ENCODE measurements at regions not wholly inside any gene's neighbourhood (a gene's known extent, or its start where the extent isn't known, plus 50 kb on each side); places are given as distances from the start of the nearest gene placed in this dataset.

DNA sequence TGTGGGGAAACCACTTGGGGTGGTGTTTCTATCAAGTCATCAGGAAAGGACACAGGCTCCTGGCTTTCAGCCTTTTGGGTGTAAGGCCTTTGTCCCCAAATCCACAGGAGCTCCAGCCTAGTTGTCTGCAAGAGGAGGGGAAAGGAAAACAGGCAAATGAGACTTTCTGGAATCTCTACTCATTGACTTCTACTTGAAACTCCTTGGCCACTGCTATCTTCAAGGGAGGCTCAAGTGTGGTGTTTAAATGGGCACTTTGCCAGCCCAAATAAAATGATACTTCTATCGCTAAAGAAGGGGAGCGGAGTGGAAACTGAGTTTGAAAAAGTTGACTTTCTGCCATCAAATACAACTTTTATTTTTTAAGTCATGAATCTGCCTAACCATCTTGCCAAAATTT is 445.9 kb upstream of the RGS6 start:
- Mint-ChIP-seq H3K27ac (no peak overlapping the region), H3K9me3 (no peaks in the 10 kb centered on the region), H3K36me3 (ENCODE audit: low read depth) (peaks cover 32% of the 10 kb centered on the region), H3K27me3 (ENCODE audit: insufficient read depth) (no peaks in the 10 kb centered on the region), H3K4me1 (ENCODE audit: low read depth) (peaks cover 26% of the 10 kb centered on the region), H3K4me3 (no peak overlapping the region)
- no peak for DNase-seq (ENCODE audit: low spot score)
- intact Hi-C loops (cut with micrococcal nuclease): no loop called here

GRCh38 chr14:71487449-71487848 is 444.8 kb upstream of the RGS6 start:
- no peaks in the 10 kb centered on the region for H3K9me3 Mint-ChIP-seq
- H3K27ac Mint-ChIP-seq: peak overlapping the region; percentile 1
- H3K4me1 Mint-ChIP-seq (ENCODE audit: low read depth): peaks cover 32% of the 10 kb centered on the region
- intact Hi-C loops (cut with micrococcal nuclease): no loop called here
- DNase-seq (ENCODE audit: low spot score): no peak
- no peaks in the 10 kb centered on the region for H3K27me3 Mint-ChIP-seq (ENCODE audit: insufficient read depth)
- no peak overlapping the region for H3K4me3 Mint-ChIP-seq
- peaks cover 28% of the 10 kb centered on the region for H3K36me3 Mint-ChIP-seq (ENCODE audit: low read depth)

- no peak for DNase-seq (ENCODE audit: low spot score)
- H3K4me1 Mint-ChIP-seq (ENCODE audit: low read depth): peaks cover 32% of the 10 kb centered on the region
- H3K4me3 Mint-ChIP-seq: no peak overlapping the region
- intact Hi-C loops (cut with micrococcal nuclease): no loop called here
- H3K9me3 Mint-ChIP-seq: no peaks in the 10 kb centered on the region
- H3K27ac Mint-ChIP-seq: no peak overlapping the region
- H3K27me3 Mint-ChIP-seq (ENCODE audit: insufficient read depth): no peaks in the 10 kb centered on the region
- H3K36me3 Mint-ChIP-seq (ENCODE audit: low read depth): peaks cover 24% of the 10 kb centered on the region
These were observed 444.3 kb upstream of the RGS6 start for GRCh38 chr14:71487941-71488340.

DNA sequence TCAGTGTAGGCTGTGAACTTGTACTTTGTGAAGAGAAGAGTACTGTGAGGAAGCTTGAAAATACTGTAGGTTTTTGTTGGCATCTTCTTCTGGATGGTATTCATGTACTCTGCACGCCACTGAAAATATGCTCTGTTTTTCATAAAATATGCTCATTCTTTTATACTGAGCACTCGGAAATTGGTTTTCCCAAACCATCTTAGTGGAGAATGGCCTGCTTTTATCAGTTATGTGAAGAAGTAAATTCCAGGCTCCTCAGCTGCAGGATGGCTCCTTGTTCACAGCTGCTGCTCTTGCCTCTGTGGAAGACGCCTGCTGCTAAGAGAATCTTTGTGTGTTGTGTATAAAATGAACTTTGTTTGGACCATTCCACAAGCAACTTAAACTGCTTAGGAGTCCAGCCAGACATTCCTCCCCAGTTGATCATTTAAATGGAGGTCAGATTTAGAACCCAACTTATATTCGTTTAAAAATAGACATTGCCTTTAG is 443.5 kb upstream of the RGS6 start:
- DNase-seq (ENCODE audit: low spot score): no peak
- no peak overlapping the region for H3K27ac Mint-ChIP-seq
- no peaks in the 10 kb centered on the region for H3K27me3 Mint-ChIP-seq (ENCODE audit: insufficient read depth)
- H3K4me3 Mint-ChIP-seq: no peak overlapping the region
- intact Hi-C loops (cut with micrococcal nuclease): no loop called here
- H3K4me1 Mint-ChIP-seq (ENCODE audit: low read depth): peaks cover 25% of the 10 kb centered on the region
- no peaks in the 10 kb centered on the region for H3K9me3 Mint-ChIP-seq
- peaks cover 19% of the 10 kb centered on the region for H3K36me3 Mint-ChIP-seq (ENCODE audit: low read depth)

- peaks cover 19% of the 10 kb centered on the region for H3K4me1 Mint-ChIP-seq (ENCODE audit: low read depth)
- H3K36me3 Mint-ChIP-seq (ENCODE audit: low read depth): peaks cover 11% of the 10 kb centered on the region
- no peaks in the 10 kb centered on the region for H3K27me3 Mint-ChIP-seq (ENCODE audit: insufficient read depth)
- DNase-seq (ENCODE audit: low spot score): no peak
- peaks cover under 1% of the 10 kb centered on the region for H3K9me3 Mint-ChIP-seq
- no peak overlapping the region for H3K4me3 Mint-ChIP-seq
- intact Hi-C loops (cut with micrococcal nuclease): no loop called here
- H3K27ac Mint-ChIP-seq: no peak overlapping the region
These were observed 442.5 kb upstream of the RGS6 start for GRCh38 chr14:71489742-71490141.

- Mint-ChIP-seq H3K27ac (no peak overlapping the region), H3K4me1 (ENCODE audit: low read depth) (peaks cover 18% of the 10 kb centered on the region), H3K27me3 (ENCODE audit: insufficient read depth) (no peaks in the 10 kb centered on the region), H3K9me3 (peaks cover 5% of the 10 kb centered on the region), H3K4me3 (no peak overlapping the region), H3K36me3 (ENCODE audit: low read depth) (peaks cover 22% of the 10 kb centered on the region)
- no peak for DNase-seq (ENCODE audit: low spot score)
- intact Hi-C loops (cut with micrococcal nuclease): no loop called here
These were observed 440.3 kb upstream of the RGS6 start for GRCh38 chr14:71491931-71492330.

GRCh38 chr14:71492346-71492745 is 439.9 kb upstream of the RGS6 start:
- no peaks in the 10 kb centered on the region for H3K27me3 Mint-ChIP-seq (ENCODE audit: insufficient read depth)
- H3K4me3 Mint-ChIP-seq: no peak overlapping the region
- intact Hi-C loops (cut with micrococcal nuclease): no loop called here
- peaks cover 16% of the 10 kb centered on the region for H3K4me1 Mint-ChIP-seq (ENCODE audit: low read depth)
- H3K9me3 Mint-ChIP-seq: peaks cover 5% of the 10 kb centered on the region
- peaks cover 18% of the 10 kb centered on the region for H3K36me3 Mint-ChIP-seq (ENCODE audit: low read depth)
- no peak for DNase-seq (ENCODE audit: low spot score)
- no peak overlapping the region for H3K27ac Mint-ChIP-seq

- Mint-ChIP-seq H3K4me3 (no peak overlapping the region), H3K4me1 (ENCODE audit: low read depth) (peaks cover 15% of the 10 kb centered on the region), H3K36me3 (ENCODE audit: low read depth) (peaks cover 14% of the 10 kb centered on the region), H3K9me3 (peaks cover 5% of the 10 kb centered on the region), H3K27ac (no peak overlapping the region), H3K27me3 (ENCODE audit: insufficient read depth) (no peaks in the 10 kb centered on the region)
- peak; percentile 5 for DNase-seq (ENCODE audit: low spot score)
- intact Hi-C loops (cut with micrococcal nuclease): loop anchor here (1.0 to 5.0 kb wide), 6 partner anchors 21 to 165 kb away; no protein-coding TSS in a partner anchor
These were observed 434.6 kb upstream of the RGS6 start for GRCh38 chr14:71497645-71498086.

- no peak for DNase-seq (ENCODE audit: low spot score)
- peaks cover 14% of the 10 kb centered on the region for H3K36me3 Mint-ChIP-seq (ENCODE audit: low read depth)
- H3K4me1 Mint-ChIP-seq (ENCODE audit: low read depth): peaks cover 20% of the 10 kb centered on the region
- peaks cover 5% of the 10 kb centered on the region for H3K9me3 Mint-ChIP-seq
- intact Hi-C loops (cut with micrococcal nuclease): loop anchor here (1.0 to 5.0 kb wide), 4 partner anchors 26 to 96 kb away; no protein-coding TSS in a partner anchor
- no peak overlapping the region for H3K4me3 Mint-ChIP-seq
- no peaks in the 10 kb centered on the region for H3K27me3 Mint-ChIP-seq (ENCODE audit: insufficient read depth)
- no peak overlapping the region for H3K27ac Mint-ChIP-seq
These were observed 434.0 kb upstream of the RGS6 start for GRCh38 chr14:71498212-71498611.

GRCh38 chr14:71499018-71499417 is 433.2 kb upstream of the RGS6 start:
- H3K36me3 Mint-ChIP-seq (ENCODE audit: low read depth): peaks cover 14% of the 10 kb centered on the region
- intact Hi-C loops (cut with micrococcal nuclease): loop anchor here (5.0 kb wide), 2 partner anchors 47 to 97 kb away; no protein-coding TSS in a partner anchor
- H3K27me3 Mint-ChIP-seq (ENCODE audit: insufficient read depth): no peaks in the 10 kb centered on the region
- no peak overlapping the region for H3K4me3 Mint-ChIP-seq
- H3K27ac Mint-ChIP-seq: no peak overlapping the region
- peaks cover 20% of the 10 kb centered on the region for H3K4me1 Mint-ChIP-seq (ENCODE audit: low read depth)
- H3K9me3 Mint-ChIP-seq: peaks cover 5% of the 10 kb centered on the region
- no peak for DNase-seq (ENCODE audit: low spot score)

DNA sequence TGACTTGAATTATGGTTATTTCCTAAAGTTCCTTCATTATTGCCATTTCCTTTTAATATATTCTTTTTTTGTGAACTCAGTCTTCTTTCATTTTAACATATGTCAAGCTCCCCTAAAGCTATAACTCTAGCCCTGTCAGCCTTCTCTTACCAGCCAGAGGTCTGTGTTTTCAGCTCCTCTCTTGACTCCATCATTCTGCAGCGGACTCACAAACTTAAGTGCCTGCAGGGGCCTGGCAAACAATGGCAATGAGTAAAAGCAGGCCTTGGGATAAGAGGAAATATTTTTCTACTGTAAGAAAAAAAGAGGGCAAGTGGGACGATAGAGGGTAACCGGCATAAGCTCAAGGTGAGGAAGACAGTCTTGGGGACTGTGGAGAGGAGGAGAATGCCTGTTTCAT is 424.5 kb upstream of the RGS6 start:
- intact Hi-C loops (cut with micrococcal nuclease): no loop called here
- H3K4me1 Mint-ChIP-seq (ENCODE audit: low read depth): peaks cover 22% of the 10 kb centered on the region
- no peaks in the 10 kb centered on the region for H3K9me3 Mint-ChIP-seq
- no peak overlapping the region for H3K27ac Mint-ChIP-seq
- no peak for DNase-seq (ENCODE audit: low spot score)
- H3K4me3 Mint-ChIP-seq: no peak overlapping the region
- no peaks in the 10 kb centered on the region for H3K27me3 Mint-ChIP-seq (ENCODE audit: insufficient read depth)
- H3K36me3 Mint-ChIP-seq (ENCODE audit: low read depth): peaks cover 6% of the 10 kb centered on the region

GRCh38 chr14:71508901-71509300 is 423.3 kb upstream of the RGS6 start:
- Mint-ChIP-seq H3K4me3 (no peak overlapping the region), H3K4me1 (ENCODE audit: low read depth) (peaks cover 17% of the 10 kb centered on the region), H3K36me3 (ENCODE audit: low read depth) (peaks cover 17% of the 10 kb centered on the region), H3K27me3 (ENCODE audit: insufficient read depth) (no peaks in the 10 kb centered on the region), H3K9me3 (no peaks in the 10 kb centered on the region), H3K27ac (no peak overlapping the region)
- intact Hi-C loops (cut with micrococcal nuclease): no loop called here
- no peak for DNase-seq (ENCODE audit: low spot score)

- intact Hi-C loops (cut with micrococcal nuclease): no loop called here
- Mint-ChIP-seq H3K27me3 (ENCODE audit: insufficient read depth) (no peaks in the 10 kb centered on the region), H3K27ac (no peak overlapping the region), H3K4me3 (no peak overlapping the region), H3K4me1 (ENCODE audit: low read depth) (peaks cover 17% of the 10 kb centered on the region), H3K9me3 (no peaks in the 10 kb centered on the region), H3K36me3 (ENCODE audit: low read depth) (peaks cover 19% of the 10 kb centered on the region)
- no peak for DNase-seq (ENCODE audit: low spot score)
These were observed 421.1 kb upstream of the RGS6 start for GRCh38 chr14:71511152-71511551.

All from activated T-helper 1 cell treated with anti-CD3 and anti-CD28 coated beads, Interleukin-12 subunit alpha, Interleukin-12 subunit beta, Interleukin-2, Interleukin-4 antibody, amounts not matched to agents 30 ng/mL and 10 ng/mL and 1 ng/mL, durations not matched to agents 14 hours and 24 hours and 36 hours (primary cell).